NCI-H2227 treated with DMSO at 0.1 percent for 48 hours (cell line): ENCODE measurements at regions not wholly inside any gene's neighbourhood (a gene's known extent, or its start where the extent isn't known, plus 50 kb on each side); places are given as distances from the start of the nearest gene placed in this dataset.
"Not testable (repeated sequence)": the region's sequence is repeated elsewhere in the genome, so short reads cannot be mapped to it uniquely, and the experiment has no call there.

Experiments
- DNase-seq: peaks from one replicate; lab custom pipeline; 2025; lab: John Stamatoyannopoulos, UW

DNA sequence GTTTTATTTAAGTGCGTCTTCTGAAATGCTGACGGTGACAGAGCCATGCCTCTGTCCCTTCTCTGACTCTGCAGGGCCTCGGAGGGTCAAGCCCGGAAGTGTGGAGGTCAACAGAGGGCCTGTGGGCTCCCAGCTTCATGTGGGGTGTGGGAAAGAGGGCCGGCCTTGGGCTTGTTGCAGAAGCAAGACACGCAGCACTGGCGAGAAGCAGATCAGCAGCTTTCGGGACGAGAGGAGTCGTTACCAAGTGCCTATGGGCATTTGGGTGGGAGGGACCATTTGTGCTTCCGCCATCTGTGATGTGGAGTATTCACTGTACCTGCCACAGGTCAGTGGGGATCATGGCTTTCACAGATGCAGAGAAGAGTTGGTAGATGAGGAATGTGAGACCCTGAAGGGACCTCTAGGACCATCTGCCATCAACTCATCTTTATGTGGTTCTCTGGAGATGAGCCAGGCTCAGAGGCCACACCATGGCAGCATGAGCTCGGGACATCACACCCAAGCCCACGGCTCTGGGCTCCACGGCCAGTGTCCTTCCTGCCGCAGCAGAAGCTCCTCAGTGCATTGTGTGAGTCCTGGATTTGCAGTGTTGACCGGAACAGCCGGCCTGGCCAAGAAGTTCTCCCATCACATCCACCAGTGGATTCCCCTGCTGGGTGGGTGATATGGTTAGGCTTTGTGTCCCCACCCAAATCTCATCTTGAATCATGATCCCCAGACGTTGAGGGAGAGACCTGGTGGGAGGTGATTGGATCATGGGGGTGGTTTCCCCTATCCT is 590.7 kb downstream of the TBC1D22A start:
- no peak for DNase-seq

- DNase-seq, result no peak
Measured at GRCh38 chr22:47351836-47352579, 589.6 kb downstream of the TBC1D22A start.

DNA sequence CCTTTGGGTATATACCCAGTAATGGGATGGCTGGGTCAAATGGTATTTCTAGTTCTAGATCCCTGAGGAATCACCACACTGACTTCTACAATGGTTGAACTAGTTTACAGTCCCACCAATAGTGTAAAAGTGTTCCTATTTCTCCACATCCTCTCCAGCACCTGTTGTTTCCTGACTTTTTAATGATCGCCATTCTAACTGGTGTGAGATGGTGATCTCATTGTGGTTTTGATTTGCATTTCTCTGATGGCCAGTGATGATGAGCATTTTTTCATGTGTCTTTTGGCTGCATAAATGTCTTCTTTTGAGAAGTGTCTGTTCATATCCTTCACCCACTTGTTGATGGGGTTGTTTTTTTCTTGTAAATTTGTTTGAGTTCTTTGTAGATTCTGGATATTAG is 583.8 kb downstream of the TBC1D22A start:
- DNase-seq, result not testable (repeated sequence)

GRCh38 chr22:47345025-47345424 is 582.6 kb downstream of the TBC1D22A start:
- DNase-seq, result no peak

- DNase-seq, result no peak
Measured at GRCh38 chr22:47344414-47344813, 582.0 kb downstream of the TBC1D22A start.

DNA sequence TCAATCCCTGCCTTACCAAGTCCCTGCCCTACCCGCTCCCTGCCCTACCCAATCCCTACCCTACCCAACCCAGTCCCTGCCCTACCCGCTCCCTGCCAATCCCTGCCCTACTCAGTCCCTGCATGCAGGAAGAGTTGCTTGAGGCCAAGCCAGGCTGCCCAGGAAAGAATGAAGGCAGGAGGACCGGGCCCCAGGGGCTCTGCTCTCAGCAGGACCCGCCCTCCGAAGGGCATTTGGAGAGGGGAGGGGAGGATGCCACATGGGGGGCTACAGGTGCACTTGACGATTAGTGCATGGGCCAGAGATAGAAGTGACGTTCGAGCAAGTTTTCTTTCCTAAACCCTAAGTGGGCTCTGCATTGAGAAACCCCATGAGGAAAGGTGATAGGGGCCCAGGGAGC is 581.2 kb downstream of the TBC1D22A start:
- DNase-seq, result no peak

- no peak for DNase-seq
Measured at GRCh38 chr22:47342446-47342845, 580.0 kb downstream of the TBC1D22A start.

DNA sequence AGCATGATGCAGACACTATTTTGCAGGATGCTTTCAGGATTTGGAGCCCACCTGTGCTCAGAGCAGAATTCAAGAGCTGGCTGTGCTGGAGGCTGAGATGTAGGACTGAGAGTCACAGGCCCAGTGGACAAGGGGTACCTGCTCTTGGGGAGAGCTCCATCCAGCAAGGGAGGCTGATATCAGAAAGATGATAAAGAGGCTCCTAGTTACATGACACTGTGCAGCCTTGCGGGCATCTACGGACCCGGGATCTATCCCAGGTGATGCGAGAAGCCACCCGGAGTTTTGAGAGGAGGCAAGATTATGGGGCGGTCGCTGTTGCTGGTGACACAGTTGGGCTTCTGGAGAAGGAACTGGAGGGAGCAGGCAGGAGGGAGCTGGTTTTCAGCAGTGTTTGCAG is 579.0 kb downstream of the TBC1D22A start:
- no peak for DNase-seq

GRCh38 chr22:47340851-47341436 is 578.5 kb downstream of the TBC1D22A start:
- DNase-seq, result no peak

- no peak for DNase-seq
Measured at GRCh38 chr22:47337161-47337621, 574.7 kb downstream of the TBC1D22A start.

DNA sequence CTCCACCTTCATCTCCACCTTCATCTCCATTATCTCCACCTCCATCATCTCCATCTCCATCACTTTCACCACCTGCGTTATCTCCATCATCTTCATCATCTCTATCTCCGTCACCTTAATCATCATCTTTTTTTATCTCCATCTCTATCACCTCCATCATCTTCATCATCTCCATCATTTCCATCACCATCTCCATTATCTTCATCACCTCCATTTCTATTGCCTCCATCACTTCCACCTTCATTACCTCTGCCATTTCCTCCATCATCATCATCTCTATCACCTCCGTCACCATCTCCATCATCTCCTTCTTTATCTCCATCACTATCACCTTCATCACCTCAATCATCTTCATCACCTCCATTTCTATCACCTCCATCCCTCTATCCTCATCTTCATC is 573.5 kb downstream of the TBC1D22A start:
- DNase-seq, result no peak

GRCh38 chr22:47335460-47335859 is 573.0 kb downstream of the TBC1D22A start:
- DNase-seq, result no peak

DNA sequence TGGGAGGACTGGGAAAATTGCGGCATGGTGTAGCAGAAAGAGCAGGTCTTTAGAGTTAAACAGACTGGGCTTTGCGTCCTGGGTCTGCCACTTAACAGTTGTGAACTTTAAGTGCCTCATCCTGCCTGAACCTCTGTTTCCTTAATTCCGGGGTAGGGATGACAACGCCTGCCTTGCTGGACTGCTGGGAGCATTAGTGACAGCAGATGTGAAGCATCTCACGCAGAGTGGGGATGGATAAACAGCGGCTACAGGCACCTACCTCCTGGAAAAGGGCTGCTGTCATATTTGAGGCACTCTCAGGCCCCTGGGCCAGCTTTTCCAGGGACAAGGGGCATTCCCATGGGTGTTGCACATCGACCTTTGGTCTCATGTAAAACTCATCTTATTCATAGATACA is 572.2 kb downstream of the TBC1D22A start:
- DNase-seq, result no peak

DNA sequence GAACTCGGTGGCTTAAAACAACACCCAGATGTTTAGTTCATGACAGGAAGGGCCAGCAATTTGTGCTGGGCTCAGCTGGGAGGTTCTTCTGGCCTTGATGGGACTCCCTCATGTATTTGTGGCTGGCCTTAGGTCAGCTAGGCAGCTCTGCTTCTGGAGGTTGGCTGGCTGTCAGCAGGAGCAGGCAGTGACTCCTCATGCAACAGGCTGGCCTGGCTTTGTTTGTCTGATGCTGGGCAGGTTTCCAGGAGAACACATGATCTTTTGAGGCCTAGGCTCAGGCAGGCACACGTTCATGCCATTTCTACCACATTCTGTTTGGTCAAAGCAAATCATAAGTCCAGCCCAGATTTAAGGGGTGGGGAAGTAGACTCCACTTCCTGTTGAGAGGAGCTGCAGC is 571.2 kb downstream of the TBC1D22A start:
- no peak for DNase-seq

DNA sequence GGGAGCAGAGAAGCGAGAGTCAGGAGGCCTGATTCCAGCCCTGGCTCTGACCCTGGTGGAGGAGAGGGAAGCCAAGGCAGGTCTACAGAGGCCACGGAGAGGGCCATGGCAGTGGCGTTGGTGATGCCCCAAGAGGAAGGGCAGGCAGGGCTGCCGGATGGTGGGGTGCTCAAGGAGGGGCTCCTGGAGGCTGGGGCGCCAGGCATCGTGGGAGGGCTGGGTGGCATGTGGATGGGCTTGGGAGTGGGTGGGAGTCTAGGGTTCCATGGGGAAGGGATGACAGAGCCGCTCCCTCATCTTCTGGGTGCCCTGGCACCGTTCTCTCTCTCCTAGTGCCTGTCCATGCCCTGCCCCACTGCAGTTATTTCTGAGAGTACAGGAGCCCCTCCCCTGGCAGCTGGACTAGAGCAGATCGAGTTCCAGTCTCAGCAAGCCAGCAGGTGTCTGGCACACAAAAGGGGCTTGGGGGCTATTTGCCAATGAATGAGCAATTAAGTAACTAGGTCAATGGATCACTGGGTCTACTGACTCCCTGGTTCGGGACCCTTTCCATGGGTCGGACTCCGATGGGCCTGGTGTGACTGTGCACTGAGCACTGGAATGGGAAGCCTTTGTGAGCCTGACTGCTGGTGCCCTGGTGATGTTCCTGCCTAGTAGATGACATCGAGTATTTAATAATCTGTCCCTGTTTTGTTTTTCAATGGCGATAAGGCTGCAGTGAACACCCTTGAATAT is 570.0 kb downstream of the TBC1D22A start:
- DNase-seq, result no peak

DNA sequence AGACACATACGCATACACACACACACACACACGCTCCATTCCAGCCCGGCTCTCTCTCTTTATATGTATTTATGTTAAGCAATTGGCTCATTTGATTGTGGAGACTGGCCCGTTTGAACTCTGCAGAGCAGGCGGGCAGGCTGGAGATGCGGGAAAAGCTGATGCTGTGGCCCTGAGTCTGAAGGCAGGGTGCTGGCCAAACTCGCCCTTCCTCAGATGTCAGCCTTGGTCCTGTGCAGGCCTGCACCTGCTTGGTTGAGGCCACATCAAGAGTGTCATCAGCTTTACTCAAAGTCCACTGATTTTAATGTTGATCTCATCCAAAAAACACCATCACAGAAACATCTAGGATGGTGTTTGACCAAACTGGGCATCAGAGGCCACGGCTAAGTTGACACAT is 569.3 kb downstream of the TBC1D22A start:
- DNase-seq, result no peak

DNA sequence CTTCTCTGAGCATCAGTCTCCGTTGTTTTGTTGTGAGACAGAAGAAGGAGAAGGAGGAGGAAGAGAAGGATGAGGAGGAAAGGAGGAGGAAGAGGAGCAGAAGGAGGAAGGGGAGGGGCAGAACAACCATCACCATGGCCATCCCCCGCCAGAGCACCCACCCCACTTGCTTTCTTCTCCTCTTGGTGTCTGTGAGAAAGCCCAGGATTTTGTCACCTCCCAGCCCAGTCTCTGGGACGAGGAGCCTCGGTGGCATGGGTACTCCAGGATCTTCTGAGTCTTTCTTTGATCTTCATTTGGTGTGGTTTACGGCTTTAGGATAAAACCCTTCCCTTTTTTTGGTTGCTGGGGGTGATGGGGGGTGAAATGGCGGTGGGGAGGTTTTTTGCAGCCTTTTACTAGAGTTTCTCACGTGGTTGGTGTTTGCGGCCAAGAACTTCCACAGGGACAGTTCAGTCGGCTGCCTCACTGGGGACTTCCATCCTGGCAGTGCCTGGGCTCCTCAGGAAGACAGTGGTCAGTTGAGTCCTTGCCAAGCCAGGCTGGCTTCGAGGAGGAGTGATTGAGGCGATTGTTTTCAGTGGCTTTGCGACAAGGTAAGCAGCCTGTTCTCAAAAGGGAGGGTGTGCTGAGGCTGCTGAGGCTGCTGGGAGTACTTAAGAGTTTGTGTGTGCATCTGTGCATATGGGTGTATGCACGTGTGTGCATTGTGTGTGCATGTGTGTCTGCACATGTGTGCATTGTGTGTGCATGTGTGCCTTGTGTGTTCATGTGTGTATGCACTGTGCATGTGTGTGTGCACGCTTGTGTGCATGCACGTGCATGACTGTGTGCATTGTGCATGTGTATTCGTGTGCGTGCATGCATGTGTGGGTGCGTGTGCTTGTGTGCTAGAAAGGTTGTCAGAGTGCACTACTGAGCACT is 567.5 kb downstream of the TBC1D22A start:
- no peak for DNase-seq

- no peak for DNase-seq
Measured at GRCh38 chr22:47328550-47329243, 566.2 kb downstream of the TBC1D22A start.

- no peak for DNase-seq
Measured at GRCh38 chr22:47327241-47327640, 564.8 kb downstream of the TBC1D22A start.

- no peak for DNase-seq
Measured at GRCh38 chr22:47325249-47325648, 562.8 kb downstream of the TBC1D22A start.
